TTC549 (cell line): ENCODE measurements at regions not wholly inside any gene's neighbourhood (a gene's known extent, or its start where the extent isn't known, plus 50 kb on each side); places are given as distances from the start of the nearest gene placed in this dataset.

Experiments used
- FAIRE-seq: peaks from 2 replicates; lab custom pipeline; 2012; peaks lifted over from hg19 to GRCh38; lab: Jason Lieb, UNC

DNA sequence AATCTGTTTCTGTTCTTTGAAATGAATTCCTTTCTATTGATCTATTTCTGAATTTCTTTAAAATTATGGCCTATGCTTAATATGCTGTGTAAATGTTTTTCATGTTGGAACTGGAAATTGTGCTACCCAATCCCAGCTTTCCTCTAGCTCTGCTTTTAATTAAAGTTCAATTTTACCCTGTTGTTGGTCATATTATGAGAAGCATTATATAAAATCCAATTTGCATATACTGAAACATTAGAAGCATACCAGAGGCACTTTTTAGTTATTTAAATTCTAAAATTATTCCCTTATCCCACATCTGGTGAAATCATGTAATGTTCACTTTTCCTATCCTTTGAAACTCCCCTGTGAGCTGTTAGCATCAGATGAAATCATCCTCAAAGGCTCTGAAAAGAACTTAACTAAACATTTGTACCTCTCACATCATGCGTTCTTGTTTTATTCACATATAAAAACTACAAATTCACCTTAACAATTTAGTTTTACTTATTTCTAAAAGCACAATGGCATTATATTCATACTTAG lies 160.6 kb upstream of the COL21A1 start:
- FAIRE-seq = no peak

DNA sequence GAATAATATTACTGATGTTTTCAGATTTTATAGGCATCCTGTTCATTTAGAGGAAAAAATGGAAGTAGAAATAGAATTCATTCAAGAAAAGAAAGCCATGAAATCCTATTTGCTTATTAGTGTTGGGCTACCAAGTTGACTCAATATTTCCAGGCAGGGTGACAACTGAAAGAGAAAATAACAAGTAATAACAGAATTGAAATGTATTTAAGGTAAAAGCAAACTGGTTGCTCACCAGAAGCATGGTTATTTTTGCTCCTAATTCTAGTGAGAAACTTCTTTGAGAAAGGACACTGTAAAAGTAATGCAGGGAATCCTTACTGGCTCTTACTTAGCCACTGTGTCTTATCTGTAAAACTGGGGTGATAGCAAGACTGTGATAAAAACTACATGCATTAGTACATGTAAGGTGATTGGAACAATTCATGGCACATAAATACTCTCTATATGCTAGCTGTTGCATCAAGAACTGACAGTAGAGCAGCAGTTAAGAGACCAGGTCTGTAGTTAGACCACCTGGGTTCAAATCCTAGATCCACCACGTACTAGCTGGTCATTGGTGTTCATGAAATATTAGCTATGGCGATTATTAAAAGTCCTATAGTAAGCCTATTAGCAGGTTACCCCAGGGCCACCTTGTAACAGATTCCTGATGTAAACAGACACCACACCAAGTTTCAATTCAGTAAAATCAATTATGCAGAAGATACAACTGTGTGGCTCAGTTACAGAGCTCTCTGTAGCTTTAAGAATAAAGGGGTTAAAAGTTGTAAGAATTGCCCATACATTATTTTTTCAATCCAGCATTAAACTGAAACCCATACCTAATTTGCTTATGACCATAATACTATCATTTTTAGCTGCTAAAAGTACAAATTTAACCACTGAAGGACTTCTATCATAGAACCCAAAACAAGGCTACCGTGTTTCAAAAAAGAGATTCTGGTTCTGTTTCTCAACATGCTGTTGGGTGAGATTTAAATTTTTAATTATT lies 159.2 kb upstream of the COL21A1 start:
- FAIRE-seq = no peak

DNA sequence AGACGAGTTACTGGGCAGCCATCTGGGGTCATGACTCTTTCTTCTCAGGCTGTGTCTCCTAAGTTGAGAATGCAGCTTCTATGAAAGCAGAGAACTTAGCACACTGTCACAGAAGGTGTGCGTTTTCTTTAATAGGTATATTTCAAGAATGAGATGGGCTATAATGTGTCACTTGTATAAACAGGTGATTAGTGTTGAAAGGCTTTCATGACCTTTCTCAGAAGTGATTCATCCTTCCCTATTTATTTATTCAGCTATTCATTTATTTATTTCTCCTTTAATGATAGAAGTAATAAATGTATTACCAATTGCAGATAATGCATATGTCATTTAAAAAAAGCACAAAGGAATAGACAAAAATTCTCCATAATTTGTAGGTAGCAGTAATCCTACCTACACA lies 157.2 kb upstream of the COL21A1 start:
- no peak for FAIRE-seq

- FAIRE-seq = no peak
Observed at GRCh38 chr6:56403745-56404144, 156.4 kb upstream of the COL21A1 start.

GRCh38 chr6:56401477-56402070 lies 154.2 kb upstream of the COL21A1 start:
- FAIRE-seq = no peak

DNA sequence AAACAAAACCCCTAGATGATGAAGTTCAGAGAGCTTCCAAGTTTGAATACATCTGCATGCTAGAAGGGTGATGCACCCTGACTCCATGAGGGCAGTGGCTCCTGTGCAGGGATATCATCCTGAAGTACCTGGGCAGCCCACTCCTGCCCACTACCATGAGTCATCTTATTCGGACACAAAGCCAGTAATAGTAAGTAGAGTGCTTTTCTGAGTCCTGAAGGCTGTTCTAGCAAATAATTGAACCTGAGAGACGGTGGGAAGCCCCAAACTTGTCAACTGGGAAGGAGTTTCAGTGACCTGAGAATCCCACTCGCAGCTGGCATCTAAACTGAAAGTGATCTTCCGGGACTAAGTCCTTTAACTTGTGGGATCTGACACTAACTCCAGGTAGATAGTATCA lies 152.9 kb upstream of the COL21A1 start:
- FAIRE-seq = no peak

DNA sequence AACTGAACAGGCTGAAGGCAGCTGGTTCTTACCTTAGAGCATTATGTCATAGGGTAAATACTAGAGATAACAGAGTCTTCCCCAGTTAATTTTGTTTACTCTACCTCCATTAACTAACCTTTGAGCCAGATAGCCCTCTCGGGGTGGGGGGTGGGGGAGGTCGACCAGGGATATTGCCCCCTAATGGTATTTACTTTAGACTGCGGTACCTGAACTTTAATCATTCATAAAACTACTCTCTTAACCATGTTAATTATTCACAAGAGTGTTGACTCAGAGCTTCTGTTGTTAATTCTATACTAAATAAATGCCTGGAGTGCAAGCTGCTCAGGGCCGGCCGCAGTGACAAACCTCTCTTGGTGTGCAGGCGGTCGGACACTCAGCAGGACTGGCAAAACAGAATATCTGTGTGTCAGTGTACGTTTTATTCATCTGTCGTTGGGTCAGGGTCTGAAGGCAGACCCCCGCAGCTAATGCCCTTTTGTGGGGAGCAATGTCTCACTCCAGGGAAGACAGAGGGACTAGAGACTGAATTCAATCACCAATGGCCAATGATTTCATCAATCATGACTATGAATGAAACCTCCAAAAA lies 152.4 kb upstream of the COL21A1 start:
- FAIRE-seq = no peak

DNA sequence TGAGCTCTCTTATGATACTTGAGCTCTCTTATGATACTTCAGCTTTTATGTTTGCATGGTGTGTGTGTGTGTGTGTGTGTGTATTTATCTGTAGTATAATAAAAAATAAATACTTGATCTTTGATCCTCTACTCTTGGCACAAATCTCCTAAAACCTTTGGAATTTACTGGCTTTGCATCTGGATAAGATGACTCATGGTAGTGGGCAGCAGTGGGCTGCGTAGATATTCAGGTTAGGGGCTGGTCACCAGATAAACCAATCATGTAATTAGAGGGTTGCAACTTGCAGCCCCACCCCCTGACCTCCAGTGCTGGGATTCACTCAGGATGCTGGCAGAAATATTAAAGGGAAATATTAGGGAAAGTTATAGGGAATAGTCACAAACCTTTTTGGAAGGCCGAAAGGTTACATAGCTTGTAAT lies 151.9 kb upstream of the COL21A1 start:
- FAIRE-seq = no peak

GRCh38 chr6:56396435-56396834 lies 149.1 kb upstream of the COL21A1 start:
- FAIRE-seq = no peak

GRCh38 chr6:56393615-56394612 lies 146.5 kb upstream of the COL21A1 start:
- no peak for FAIRE-seq

- FAIRE-seq = no peak
Observed at GRCh38 chr6:56388415-56388755, 141.0 kb upstream of the COL21A1 start.

- FAIRE-seq = no peak
Observed at GRCh38 chr6:56387621-56388414, 140.4 kb upstream of the COL21A1 start.

DNA sequence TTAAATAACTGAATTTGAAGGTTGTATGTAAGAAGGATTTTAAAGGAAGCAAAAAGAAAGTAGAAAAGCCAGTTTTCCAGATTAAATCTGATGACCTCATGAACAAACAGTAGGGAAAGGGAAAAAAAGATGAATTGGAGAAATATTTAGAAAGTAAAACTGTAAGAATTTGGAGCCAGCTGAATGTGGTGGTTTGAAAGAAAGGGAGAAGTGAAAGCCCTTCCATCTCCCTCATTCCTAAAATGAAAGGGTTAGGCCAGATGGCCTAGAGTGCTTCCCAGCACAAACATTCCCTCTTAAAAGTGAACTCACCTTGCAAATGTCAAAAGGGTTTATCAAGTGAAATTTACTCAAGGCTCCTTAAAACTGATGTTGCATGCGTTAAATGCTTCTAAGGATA lies 139.3 kb upstream of the COL21A1 start:
- FAIRE-seq = no peak

- FAIRE-seq = no peak
Observed at GRCh38 chr6:56385981-56386593, 138.7 kb upstream of the COL21A1 start.

GRCh38 chr6:56383160-56383559 lies 135.8 kb upstream of the COL21A1 start:
- no peak for FAIRE-seq

DNA sequence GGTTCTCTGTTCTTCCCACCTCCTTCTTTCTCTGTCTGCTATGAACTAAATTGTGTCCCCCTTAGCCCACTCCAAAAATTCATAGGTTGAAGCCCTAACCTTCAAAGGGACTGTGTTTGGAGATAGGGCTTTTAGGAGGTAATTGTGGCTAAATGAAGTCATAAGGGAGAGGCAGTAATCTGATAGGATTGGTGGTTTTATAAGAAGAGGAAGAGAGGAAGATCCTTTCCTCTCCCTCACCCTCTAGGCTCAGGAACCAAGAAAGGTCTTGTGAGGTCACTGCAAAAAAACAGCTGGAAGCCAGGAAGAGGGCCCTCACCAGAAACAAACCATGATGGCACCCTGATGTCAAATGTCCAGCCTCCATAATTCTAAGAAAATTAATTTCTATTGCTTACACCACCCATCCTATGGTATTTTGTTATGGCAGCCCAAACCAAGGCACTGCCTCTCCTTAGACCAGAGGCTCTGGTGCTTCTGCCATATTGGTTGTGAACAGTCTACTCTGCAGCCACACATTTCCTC lies 135.1 kb upstream of the COL21A1 start:
- no peak for FAIRE-seq

- no peak for FAIRE-seq
Observed at GRCh38 chr6:56381801-56382251, 134.4 kb upstream of the COL21A1 start.

- FAIRE-seq = no peak
Observed at GRCh38 chr6:56380476-56380875, 133.1 kb upstream of the COL21A1 start.

- FAIRE-seq = no peak
Observed at GRCh38 chr6:56378966-56379585, 131.7 kb upstream of the COL21A1 start.

GRCh38 chr6:56378507-56378906 lies 131.1 kb upstream of the COL21A1 start:
- no peak for FAIRE-seq
